D721Med (cell line): ENCODE measurements at regions not wholly inside any gene's neighbourhood (a gene's known extent, or its start where the extent isn't known, plus 50 kb on each side); places are given as distances from the start of the nearest gene placed in this dataset.

ENCODE experiments used
- DNase-seq: peaks from one replicate; pipeline ENCODE4 v3.0.0; 2011; ENCODE audit warnings: low spot score; ENCODE audit not compliant: insufficient read length
- FAIRE-seq: peaks from 2 replicates; lab custom pipeline; 2011; peaks lifted over from hg19 to GRCh38; lab: Jason Lieb, UNC
- TF ChIP-seq, protein P1 (sequence below): IDR thresholded peaks from 2 replicates; pipeline ENCODE4 v1.5.1; 2012; ENCODE audit warnings: mild to moderate bottlenecking, control low read depth; ENCODE audit not compliant: insufficient read depth; ENCODE audit errors: missing control alignments

DNA sequence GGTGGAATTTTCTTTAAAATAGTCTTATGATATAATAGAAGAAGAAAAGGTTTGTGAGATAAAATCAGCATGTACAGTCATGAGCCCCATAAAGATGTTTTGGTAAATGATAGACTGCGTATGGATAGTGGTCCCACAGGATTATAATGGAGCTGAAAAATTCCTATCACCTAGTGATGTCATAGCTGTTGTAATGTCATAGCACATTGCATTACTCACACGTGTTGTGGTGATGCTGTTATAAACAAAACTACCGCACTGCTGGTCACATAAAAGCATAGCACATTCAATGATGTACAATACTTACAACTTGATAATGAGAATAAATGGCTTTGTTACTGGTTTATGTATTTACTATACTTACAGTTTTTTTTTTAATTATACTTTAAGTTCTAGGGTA, 715.2 kb upstream of the HTR2C start:
- TF ChIP-seq, protein P1, sequence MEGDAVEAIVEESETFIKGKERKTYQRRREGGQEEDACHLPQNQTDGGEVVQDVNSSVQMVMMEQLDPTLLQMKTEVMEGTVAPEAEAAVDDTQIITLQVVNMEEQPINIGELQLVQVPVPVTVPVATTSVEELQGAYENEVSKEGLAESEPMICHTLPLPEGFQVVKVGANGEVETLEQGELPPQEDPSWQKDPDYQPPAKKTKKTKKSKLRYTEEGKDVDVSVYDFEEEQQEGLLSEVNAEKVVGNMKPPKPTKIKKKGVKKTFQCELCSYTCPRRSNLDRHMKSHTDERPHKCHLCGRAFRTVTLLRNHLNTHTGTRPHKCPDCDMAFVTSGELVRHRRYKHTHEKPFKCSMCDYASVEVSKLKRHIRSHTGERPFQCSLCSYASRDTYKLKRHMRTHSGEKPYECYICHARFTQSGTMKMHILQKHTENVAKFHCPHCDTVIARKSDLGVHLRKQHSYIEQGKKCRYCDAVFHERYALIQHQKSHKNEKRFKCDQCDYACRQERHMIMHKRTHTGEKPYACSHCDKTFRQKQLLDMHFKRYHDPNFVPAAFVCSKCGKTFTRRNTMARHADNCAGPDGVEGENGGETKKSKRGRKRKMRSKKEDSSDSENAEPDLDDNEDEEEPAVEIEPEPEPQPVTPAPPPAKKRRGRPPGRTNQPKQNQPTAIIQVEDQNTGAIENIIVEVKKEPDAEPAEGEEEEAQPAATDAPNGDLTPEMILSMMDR = no peak
- no peak for FAIRE-seq
- DNase-seq = no peak

GRCh38 chrX:113868177-113868576, 715.7 kb upstream of the HTR2C start:
- no peak for FAIRE-seq
- no peak for DNase-seq
- TF ChIP-seq, protein P1 = no peak

DNA sequence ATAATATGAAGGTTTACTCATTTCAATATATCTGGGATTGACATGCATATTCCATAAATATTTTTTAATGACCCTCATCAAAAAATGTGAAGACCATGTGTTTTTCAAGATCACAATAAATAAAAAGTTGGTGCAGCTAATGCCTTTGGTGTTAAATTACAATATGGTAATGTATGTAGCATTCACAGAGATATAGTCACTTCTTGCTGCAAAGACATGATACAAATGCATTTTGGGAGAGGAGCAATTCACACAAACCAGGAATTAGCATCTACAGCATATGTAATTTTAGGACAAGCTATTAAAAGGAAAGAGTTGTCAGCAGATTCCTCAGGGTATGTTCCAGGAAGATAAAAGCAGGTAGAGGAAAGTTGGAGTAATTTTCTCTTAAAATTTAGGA, 734.5 kb upstream of the HTR2C start:
- no peak for DNase-seq
- TF ChIP-seq, protein P1 = no peak
- FAIRE-seq = no peak

DNA sequence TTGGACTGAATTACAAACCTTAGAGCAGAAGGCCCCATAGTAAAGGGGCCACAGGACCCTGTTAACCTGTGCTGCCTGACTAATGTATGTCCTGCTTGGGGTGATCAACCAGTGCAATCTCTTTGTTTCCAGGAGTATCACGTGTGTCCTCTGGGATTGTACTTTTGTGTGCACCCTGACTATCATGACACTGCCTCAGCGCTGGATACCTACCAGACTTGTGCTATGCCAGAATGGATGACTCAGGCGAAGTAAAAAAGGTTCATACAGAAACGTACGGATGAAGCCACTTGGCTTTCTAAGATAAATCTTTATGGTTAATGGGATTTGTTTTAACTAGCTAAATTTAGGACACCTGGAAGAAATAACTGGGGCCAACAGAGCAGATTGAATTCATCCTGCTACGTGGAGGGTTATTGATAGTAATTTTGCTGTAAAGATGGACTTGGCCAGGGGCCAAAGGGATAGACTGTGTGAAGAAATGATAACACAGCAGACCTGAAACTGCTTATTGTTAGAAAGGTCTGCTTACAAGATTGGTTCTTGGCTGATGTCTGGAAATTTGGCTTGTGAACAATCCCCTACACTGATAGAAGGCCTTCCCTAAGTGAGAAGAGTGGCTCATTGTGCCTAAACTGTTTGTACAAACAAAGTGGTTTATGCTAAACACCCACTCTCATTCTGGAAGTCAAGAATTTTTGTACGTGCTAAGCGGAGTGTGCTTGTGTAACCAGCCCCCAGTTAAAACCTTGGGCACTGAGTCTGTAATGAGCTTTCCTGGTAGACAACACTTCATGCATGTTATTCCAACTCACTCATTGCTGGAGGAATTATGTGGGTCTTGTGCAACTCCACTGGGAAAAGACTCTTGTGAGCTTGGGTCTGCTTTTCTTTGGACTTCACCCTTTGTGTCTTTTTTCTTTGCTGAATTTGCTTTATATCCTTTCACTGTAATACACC, 750.5 kb upstream of the HTR2C start:
- no peak for FAIRE-seq
- TF ChIP-seq, protein P1 = no peak
- no peak for DNase-seq

DNA sequence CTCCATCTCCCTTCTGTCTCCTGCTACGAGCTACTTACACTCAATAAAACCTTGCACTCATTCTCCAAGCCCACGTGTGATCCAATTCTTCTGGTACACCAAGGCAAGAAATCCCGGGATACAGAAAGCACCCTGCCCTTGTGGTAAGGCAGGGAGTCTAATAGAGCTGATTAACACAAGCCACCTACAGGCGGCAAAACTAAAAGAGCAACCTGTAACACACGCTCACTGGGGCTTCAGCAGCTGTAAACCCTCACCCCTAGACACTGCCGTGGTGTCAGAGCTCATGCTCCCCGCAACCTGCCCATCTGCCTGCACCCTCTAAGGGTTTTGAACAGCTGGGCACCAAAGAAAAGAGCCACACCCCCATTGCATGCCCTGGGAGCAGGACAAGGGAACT, 755.4 kb upstream of the HTR2C start:
- DNase-seq (no peak), FAIRE-seq (no peak)
- TF ChIP-seq, protein P1 = no peak

GRCh38 chrX:113818346-113818745, 765.5 kb upstream of the HTR2C start:
- TF ChIP-seq, protein P1 = no peak
- DNase-seq (no peak), FAIRE-seq (no peak)

DNA sequence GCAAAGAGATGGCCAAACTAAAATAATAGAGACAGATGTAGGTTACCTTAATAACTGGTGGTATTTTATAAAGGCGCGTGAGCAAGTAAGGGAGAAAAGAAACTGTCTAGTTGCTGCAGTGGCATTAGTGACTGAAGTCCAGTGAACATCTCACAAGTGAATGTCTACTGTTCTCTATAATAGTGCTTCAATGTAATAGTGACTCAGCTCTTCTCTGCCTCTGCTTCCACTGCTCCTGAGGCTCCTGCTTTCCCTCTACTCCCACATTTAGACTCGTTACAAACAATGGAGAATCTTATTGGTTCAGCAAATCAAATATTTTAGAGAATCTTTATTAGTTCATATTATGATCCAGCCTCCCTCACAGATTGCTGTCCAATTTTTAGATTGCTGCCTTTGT, 779.1 kb upstream of the HTR2C start:
- TF ChIP-seq, protein P1 = no peak
- FAIRE-seq (no peak), DNase-seq (no peak)
